ENCODE measurements at regions not wholly inside any gene's neighbourhood (a gene's known extent, or its start where the extent isn't known, plus 50 kb on each side); places are given as distances from the start of the nearest gene placed in this dataset.

GRCh38 chr11:134557571-134558257 is 145.7 kb upstream of the B3GAT1 start:
- no peaks in the 10 kb centered on the region for H3K9me3 Mint-ChIP-seq
- no peaks in the 10 kb centered on the region for H3K4me1 Mint-ChIP-seq (ENCODE audit: low read depth)
- H3K27ac Mint-ChIP-seq = no peak overlapping the region
- H3K4me3 Mint-ChIP-seq = no peak overlapping the region
- no peaks in the 10 kb centered on the region for H3K36me3 Mint-ChIP-seq (ENCODE audit: low read depth)
- DNase-seq (ENCODE audit: low spot score) = no peak
- no peaks in the 10 kb centered on the region for H3K27me3 Mint-ChIP-seq (ENCODE audit: low read depth)

DNA sequence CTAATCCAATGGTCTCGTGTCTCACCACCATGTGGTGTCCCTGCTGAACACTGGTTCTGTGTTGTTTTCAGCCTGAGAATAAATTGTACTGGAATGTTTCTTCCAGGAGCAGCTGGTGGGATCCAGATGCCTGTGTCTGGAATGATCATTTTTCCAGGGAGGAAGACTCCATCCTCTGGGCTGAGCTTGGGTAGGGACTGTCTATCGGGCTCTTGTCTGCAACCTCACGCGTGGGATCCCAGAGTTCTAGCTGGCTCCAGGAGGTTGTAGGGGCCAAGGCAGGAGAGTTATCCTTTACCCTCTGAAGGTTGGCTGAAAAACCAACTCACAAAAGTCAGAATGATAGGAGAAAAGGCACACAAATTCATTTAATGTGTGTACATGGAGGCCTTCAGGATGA is 144.1 kb upstream of the B3GAT1 start:
- no peak overlapping the region for H3K4me3 Mint-ChIP-seq
- H3K27ac Mint-ChIP-seq = no peak overlapping the region
- H3K36me3 Mint-ChIP-seq (ENCODE audit: low read depth) = no peaks in the 10 kb centered on the region
- DNase-seq (ENCODE audit: low spot score) = no peak
- H3K9me3 Mint-ChIP-seq = no peaks in the 10 kb centered on the region
- no peaks in the 10 kb centered on the region for H3K4me1 Mint-ChIP-seq (ENCODE audit: low read depth)
- H3K27me3 Mint-ChIP-seq (ENCODE audit: low read depth) = peaks cover 4% of the 10 kb centered on the region

- Mint-ChIP-seq H3K4me1 (ENCODE audit: low read depth) (no peaks in the 10 kb centered on the region), H3K9me3 (peaks cover under 1% of the 10 kb centered on the region), H3K36me3 (ENCODE audit: low read depth) (no peaks in the 10 kb centered on the region), H3K4me3 (no peak overlapping the region), H3K27me3 (ENCODE audit: low read depth) (peaks cover 5% of the 10 kb centered on the region), H3K27ac (no peak overlapping the region)
- no peak for DNase-seq (ENCODE audit: low spot score)
These were observed 143.5 kb upstream of the B3GAT1 start for GRCh38 chr11:134555510-134555909.

- peaks cover 3% of the 10 kb centered on the region for H3K9me3 Mint-ChIP-seq
- peaks cover 8% of the 10 kb centered on the region for H3K27me3 Mint-ChIP-seq (ENCODE audit: low read depth)
- no peaks in the 10 kb centered on the region for H3K36me3 Mint-ChIP-seq (ENCODE audit: low read depth)
- H3K4me1 Mint-ChIP-seq (ENCODE audit: low read depth) = no peaks in the 10 kb centered on the region
- H3K4me3 Mint-ChIP-seq = no peak overlapping the region
- H3K27ac Mint-ChIP-seq = no peak overlapping the region
- DNase-seq (ENCODE audit: low spot score) = no peak
These were observed 142.8 kb upstream of the B3GAT1 start for GRCh38 chr11:134554861-134555260.

DNA sequence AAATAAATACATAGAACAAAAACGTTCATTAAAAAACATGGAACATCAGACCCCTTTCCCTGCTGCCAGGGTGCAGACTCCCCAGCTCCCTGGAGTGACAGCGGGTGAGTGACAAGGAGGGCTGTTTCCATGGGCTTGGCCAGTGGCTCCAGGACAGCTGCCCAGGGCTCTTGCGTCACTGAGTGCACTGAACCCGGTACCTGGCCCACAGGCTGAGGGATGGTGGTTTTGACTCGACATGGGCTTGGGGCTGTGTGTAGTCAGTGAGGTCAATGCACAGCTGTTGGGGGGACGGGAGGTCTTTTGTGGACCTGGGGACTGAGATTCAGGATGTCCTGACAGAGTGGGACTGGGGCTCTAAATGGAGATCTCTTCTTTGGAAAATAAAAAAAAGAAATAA is 142.1 kb upstream of the B3GAT1 start:
- no peak overlapping the region for H3K4me3 Mint-ChIP-seq
- no peak for DNase-seq (ENCODE audit: low spot score)
- peaks cover 8% of the 10 kb centered on the region for H3K27me3 Mint-ChIP-seq (ENCODE audit: low read depth)
- H3K9me3 Mint-ChIP-seq = peaks cover 3% of the 10 kb centered on the region
- H3K27ac Mint-ChIP-seq = no peak overlapping the region
- no peaks in the 10 kb centered on the region for H3K4me1 Mint-ChIP-seq (ENCODE audit: low read depth)
- no peaks in the 10 kb centered on the region for H3K36me3 Mint-ChIP-seq (ENCODE audit: low read depth)

GRCh38 chr11:134552749-134553148 is 140.7 kb upstream of the B3GAT1 start:
- no peak for DNase-seq (ENCODE audit: low spot score)
- H3K9me3 Mint-ChIP-seq = peaks cover 3% of the 10 kb centered on the region
- no peak overlapping the region for H3K4me3 Mint-ChIP-seq
- no peaks in the 10 kb centered on the region for H3K4me1 Mint-ChIP-seq (ENCODE audit: low read depth)
- no peak overlapping the region for H3K27ac Mint-ChIP-seq
- H3K27me3 Mint-ChIP-seq (ENCODE audit: low read depth) = peaks cover 8% of the 10 kb centered on the region
- H3K36me3 Mint-ChIP-seq (ENCODE audit: low read depth) = no peaks in the 10 kb centered on the region

DNA sequence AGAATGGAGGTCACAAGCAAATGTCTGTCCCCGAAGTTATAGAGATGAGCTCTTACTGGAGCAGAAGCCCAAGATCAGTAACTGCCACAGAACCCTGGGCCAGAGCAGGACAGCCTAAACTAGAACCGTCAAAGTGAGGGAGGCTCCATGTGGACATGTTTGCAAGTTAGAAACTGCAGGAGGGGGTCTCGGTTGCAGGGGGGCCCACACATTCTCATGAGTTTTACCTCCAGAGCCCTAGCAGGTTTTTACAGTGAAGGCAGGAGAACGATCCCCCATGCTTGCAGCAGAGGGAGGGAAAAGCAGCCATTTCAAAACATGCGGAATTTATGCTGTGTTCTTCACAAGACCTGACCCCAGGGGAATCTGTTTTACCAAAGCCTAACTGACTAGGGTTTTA is 133.5 kb upstream of the B3GAT1 start:
- Mint-ChIP-seq H3K27ac (no peak overlapping the region), H3K36me3 (ENCODE audit: low read depth) (no peaks in the 10 kb centered on the region), H3K9me3 (peaks cover 3% of the 10 kb centered on the region), H3K4me1 (ENCODE audit: low read depth) (no peaks in the 10 kb centered on the region), H3K27me3 (ENCODE audit: low read depth) (peaks cover 10% of the 10 kb centered on the region), H3K4me3 (no peak overlapping the region)
- DNase-seq (ENCODE audit: low spot score) = no peak

GRCh38 chr11:134544095-134544815 is 132.2 kb upstream of the B3GAT1 start:
- Mint-ChIP-seq H3K27me3 (ENCODE audit: low read depth) (peaks cover 7% of the 10 kb centered on the region), H3K9me3 (no peaks in the 10 kb centered on the region), H3K4me1 (ENCODE audit: low read depth) (no peaks in the 10 kb centered on the region), H3K4me3 (no peak overlapping the region), H3K27ac (no peak overlapping the region), H3K36me3 (ENCODE audit: low read depth) (no peaks in the 10 kb centered on the region)
- DNase-seq (ENCODE audit: low spot score) = no peak

DNA sequence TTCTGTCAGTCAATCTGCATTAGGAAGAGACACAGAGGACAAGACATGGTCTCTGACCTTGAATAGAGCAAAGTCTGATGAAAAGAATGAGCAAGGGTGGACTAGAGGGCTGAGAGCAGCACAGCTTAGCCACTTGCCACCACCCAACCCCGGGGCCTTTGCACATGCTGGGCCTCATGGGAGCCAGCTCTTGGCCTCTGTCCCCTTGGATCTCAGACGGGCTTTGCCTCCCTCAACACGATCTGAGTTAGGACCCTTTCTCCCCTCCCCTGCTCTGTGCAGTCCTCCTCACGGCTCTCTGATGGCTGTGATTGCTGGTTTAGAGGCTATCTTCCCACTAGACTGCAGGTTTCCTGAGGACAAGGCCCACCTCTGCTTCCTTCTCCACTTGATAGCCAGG is 131.6 kb upstream of the B3GAT1 start:
- Mint-ChIP-seq H3K4me1 (ENCODE audit: low read depth) (no peaks in the 10 kb centered on the region), H3K36me3 (ENCODE audit: low read depth) (no peaks in the 10 kb centered on the region)

GRCh38 chr11:134543241-134543640 is 131.2 kb upstream of the B3GAT1 start:
- Mint-ChIP-seq H3K27ac (no peak overlapping the region), H3K4me1 (ENCODE audit: low read depth) (no peaks in the 10 kb centered on the region), H3K9me3 (no peaks in the 10 kb centered on the region), H3K27me3 (ENCODE audit: low read depth) (peaks cover 10% of the 10 kb centered on the region), H3K36me3 (ENCODE audit: low read depth) (no peaks in the 10 kb centered on the region), H3K4me3 (no peak overlapping the region)
- no peak for DNase-seq (ENCODE audit: low spot score)

More for the DNA sequence above, 131.6 kb upstream of the B3GAT1 start:
- Mint-ChIP-seq H3K4me3 (no peak overlapping the region), H3K27me3 (ENCODE audit: low read depth) (peaks cover 7% of the 10 kb centered on the region), H3K27ac (no peak overlapping the region), H3K9me3 (no peaks in the 10 kb centered on the region)
- no peak for DNase-seq (ENCODE audit: low spot score)

- H3K27me3 Mint-ChIP-seq (ENCODE audit: low read depth) = peaks cover 12% of the 10 kb centered on the region
These were observed 130.5 kb upstream of the B3GAT1 start for GRCh38 chr11:134542401-134543165.

DNA sequence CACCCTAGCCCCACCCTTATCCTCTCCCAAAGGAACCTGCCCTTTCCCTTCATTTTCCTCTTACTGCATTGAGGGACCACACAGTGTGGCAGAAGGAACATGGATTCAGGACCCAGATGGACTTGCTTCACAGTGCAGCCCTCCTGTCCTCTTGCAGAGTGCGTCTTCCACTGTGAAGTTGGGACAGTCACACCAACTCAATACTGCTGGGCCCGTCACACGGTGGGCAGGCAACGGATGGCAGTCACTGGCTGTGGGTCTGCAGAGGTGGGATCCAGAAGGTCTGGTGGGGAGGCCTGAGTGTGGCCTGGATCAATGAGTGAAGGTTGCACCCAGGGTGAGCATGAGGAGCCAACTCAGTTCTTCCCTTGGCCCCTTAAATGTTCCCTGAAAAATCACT is 129.9 kb upstream of the B3GAT1 start:
- DNase-seq (ENCODE audit: low spot score) = no peak
- H3K9me3 Mint-ChIP-seq = no peaks in the 10 kb centered on the region
- no peaks in the 10 kb centered on the region for H3K4me1 Mint-ChIP-seq (ENCODE audit: low read depth)
- no peaks in the 10 kb centered on the region for H3K36me3 Mint-ChIP-seq (ENCODE audit: low read depth)
- no peak overlapping the region for H3K4me3 Mint-ChIP-seq
- H3K27me3 Mint-ChIP-seq (ENCODE audit: low read depth) = peaks cover 12% of the 10 kb centered on the region
- H3K27ac Mint-ChIP-seq = no peak overlapping the region

More at GRCh38 chr11:134542401-134543165, 130.5 kb upstream of the B3GAT1 start:
- H3K27ac Mint-ChIP-seq = no peak overlapping the region
- H3K4me3 Mint-ChIP-seq = no peak overlapping the region
- no peak for DNase-seq (ENCODE audit: low spot score)
- no peaks in the 10 kb centered on the region for H3K4me1 Mint-ChIP-seq (ENCODE audit: low read depth)
- H3K9me3 Mint-ChIP-seq = no peaks in the 10 kb centered on the region
- no peaks in the 10 kb centered on the region for H3K36me3 Mint-ChIP-seq (ENCODE audit: low read depth)

GRCh38 chr11:134541355-134541754 is 129.3 kb upstream of the B3GAT1 start:
- Mint-ChIP-seq H3K36me3 (ENCODE audit: low read depth) (no peaks in the 10 kb centered on the region), H3K9me3 (no peaks in the 10 kb centered on the region), H3K4me1 (ENCODE audit: low read depth) (peaks cover 2% of the 10 kb centered on the region), H3K4me3 (no peak overlapping the region), H3K27ac (no peak overlapping the region), H3K27me3 (ENCODE audit: low read depth) (peaks cover 12% of the 10 kb centered on the region)
- no peak for DNase-seq (ENCODE audit: low spot score)

GRCh38 chr11:134539285-134539684 is 127.2 kb upstream of the B3GAT1 start:
- DNase-seq (ENCODE audit: low spot score) = no peak
- H3K27ac Mint-ChIP-seq = no peak overlapping the region
- H3K4me3 Mint-ChIP-seq = no peak overlapping the region
- H3K9me3 Mint-ChIP-seq = no peaks in the 10 kb centered on the region
- no peaks in the 10 kb centered on the region for H3K36me3 Mint-ChIP-seq (ENCODE audit: low read depth)
- peaks cover 2% of the 10 kb centered on the region for H3K4me1 Mint-ChIP-seq (ENCODE audit: low read depth)
- H3K27me3 Mint-ChIP-seq (ENCODE audit: low read depth) = peaks cover 16% of the 10 kb centered on the region
